CD4-positive, alpha-beta T cell treated with Interleukin-21 for 1 hour (primary cell): ENCODE measurements at regions not wholly inside any gene's neighbourhood (a gene's known extent, or its start where the extent isn't known, plus 50 kb on each side); places are given as distances from the start of the nearest gene placed in this dataset.

Experiments
- DNase-seq: peaks from one replicate; pipeline ENCODE4 v3.0.0-alpha.2; 2020

GRCh38 chr2:126527836-126528490, 128.0 kb upstream of the GYPC start:
- peak; percentile 75 for DNase-seq

GRCh38 chr2:126531029-126531428, 124.9 kb upstream of the GYPC start:
- no peak for DNase-seq

DNA sequence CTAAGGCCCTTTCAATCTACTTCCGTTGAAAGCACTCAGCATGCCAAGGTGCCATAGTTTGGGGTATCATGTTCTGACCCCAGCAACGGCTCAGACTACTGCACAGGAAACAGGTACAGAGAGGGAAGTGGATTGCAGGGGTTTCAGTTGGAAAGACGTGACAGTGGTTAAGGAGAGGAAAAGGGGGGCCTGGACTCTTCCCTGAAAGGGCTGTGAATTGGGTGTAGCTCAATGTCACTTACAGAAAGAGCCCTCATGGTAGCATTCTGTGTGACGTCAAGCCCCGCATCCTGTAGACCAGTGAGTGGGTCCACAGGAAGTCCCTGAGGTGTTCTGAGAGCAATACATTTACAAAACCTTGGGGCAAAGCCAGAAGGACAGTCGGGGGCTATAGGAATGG, 121.5 kb upstream of the GYPC start:
- no peak for DNase-seq

DNA sequence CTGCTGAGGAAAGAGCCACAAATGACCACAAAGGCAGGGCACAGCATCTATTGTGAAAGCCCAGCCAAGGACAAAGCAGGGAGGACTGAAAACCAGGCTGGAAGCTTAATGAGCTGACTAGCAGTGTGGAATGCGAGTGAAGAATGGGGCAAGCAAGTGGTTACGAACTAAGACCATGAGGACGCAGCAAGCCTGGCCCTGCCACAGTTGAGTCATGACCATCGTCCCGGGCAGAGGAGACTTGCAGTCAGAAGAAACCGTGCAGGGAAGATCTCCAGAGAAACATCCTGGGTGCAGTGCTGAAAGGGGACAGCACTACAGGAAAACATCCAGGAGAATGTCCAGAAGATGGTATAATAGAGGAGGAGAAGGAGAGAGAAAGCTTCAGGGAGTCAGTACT, 120.5 kb upstream of the GYPC start:
- DNase-seq: no peak

DNA sequence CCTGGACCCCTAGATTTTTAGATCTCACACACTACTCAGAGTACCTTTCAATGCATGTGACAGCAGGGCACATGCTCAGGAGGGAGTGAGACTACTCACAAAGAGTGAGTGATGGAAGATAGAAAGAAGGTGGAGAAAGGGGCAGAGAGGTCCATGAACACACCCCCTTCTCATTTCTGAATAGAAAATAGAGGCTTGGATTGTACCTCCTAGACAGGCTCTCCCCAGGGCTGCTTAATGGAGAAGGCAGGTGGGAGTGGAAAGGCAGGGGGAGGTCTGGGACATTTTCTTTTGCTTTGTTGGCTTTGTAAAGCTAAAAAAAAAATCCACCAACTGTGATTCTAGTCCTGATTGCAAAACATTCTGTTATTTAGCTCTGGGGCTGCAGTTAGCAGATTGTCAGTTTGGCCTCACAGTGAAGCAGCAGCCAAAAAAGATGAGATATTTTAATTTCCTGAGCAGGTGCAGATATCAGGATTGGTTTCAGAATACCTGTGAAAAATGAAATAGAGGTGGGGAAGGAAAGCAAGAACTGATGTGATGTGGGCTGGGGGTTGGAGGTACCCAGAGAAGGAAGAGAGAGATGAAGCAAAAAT, 119.3 kb upstream of the GYPC start:
- DNase-seq: no peak

GRCh38 chr2:126539101-126539500, 116.9 kb upstream of the GYPC start:
- no peak for DNase-seq

DNA sequence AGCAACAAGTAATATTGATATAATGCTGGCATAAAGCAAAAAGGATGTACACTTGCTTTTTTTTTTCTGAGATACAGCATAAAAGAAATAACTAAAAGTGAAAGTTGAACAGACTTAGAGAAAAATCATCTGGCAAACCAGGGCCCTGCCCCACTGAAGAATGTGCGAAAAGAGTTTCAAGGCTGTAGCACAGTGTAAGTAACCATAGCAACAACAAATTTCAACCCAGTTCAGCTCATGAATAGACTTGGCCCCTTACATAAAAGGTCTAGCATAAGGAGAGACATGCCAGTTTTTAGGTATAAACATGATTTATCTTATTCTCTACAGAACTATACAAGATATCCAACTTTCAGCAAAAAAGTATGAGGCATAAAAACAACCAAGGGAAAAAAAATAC, 113.7 kb upstream of the GYPC start:
- DNase-seq: no peak

DNA sequence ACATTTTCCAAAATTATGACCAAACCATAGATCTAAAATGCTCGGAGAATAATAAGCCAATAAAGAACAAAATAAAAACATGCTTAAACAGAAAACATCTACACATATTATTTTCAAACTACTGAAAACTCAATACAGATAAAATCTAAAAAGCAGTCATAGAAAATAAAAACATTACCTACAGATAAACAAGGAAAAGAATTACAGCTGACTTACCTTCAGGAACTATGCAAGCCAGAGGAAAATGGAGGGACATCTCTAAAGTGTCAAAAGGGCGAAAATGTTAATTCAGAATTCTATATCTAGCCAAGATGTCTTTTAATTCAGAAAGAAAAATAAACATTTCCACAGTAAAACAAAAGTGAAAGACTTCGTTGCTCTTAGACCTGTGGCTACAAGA, 112.9 kb upstream of the GYPC start:
- DNase-seq: no peak

DNA sequence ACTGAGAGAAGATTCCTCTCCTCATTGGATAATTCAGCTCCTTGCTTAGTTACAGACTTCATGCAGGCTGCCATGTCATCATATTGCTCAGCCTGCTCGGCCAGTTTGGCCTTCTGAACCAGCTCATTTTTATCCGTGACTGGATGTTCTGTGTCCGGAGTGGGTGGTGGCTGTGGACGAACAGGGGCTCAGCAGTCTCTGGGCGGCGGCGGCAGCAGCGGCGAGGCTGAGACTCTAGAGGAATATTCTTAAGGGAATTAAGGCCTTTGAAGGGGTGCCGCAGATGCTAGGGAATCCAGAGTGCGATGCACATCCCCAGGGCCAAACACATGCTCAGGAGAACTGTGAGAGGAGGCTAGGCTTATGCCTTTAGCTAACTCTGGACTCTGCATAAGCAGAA, 97.9 kb upstream of the GYPC start:
- DNase-seq: no peak

DNA sequence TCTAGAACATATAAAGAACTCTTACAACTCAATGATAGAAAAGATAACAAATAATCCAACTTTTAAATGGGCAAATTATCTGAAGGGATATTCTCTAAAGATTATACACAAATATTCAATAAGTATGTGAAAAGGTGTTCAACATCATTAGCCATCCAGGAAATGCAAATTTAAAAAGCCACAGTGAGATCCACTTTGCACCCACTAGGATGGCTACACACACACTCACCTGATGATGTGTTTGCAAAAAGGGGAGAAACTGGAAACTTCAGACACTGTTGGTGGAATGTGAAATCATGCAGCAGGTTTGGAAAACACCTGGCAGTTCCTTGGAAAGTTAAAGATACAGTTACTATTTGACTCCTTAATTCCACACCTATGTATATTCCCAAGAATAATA, 87.2 kb upstream of the GYPC start:
- no peak for DNase-seq

DNA sequence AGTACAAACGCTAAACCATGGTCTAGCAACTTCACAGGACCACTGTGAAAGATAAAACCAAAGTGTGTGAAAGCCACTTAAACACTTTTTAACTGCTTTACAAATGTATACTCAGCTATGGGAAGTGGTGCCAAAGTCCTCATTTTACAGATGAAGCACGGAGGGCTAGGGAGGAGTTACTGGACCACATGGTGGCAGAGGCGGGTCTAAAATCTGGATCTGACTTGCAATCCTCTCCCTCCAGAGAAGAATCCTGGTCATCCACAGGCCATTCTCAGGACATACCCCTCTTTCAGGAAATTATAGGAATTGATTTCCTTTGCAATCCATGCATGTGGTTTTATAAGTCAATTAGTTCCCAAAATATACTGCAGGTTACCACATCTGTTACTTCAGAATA, 84.6 kb upstream of the GYPC start:
- no peak for DNase-seq

GRCh38 chr2:126575631-126576030, 80.3 kb upstream of the GYPC start:
- DNase-seq: no peak

DNA sequence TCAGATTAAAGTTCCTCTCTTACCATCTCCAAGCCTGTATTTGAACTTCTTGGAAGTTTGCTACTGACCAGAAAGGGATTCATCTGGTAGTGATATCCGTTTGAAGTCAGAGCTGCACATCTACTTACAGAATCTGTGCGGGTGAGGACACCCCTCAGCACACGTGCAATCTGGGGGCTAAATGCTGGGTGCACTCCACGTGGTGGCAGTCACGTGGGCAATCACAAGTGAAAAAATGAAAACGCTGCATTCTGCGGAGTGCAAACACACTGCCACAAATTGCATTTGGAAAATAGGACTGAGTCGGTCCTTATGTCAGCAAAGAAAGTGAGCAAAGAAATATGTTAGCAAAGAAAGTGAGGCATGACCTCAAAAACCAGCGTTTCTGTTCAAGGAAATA, 76.1 kb upstream of the GYPC start:
- no peak for DNase-seq

- DNase-seq: no peak
Measured at GRCh38 chr2:126586317-126586716, 69.6 kb upstream of the GYPC start.

- DNase-seq: no peak
Measured at GRCh38 chr2:126599062-126599461, 56.9 kb upstream of the GYPC start.

DNA sequence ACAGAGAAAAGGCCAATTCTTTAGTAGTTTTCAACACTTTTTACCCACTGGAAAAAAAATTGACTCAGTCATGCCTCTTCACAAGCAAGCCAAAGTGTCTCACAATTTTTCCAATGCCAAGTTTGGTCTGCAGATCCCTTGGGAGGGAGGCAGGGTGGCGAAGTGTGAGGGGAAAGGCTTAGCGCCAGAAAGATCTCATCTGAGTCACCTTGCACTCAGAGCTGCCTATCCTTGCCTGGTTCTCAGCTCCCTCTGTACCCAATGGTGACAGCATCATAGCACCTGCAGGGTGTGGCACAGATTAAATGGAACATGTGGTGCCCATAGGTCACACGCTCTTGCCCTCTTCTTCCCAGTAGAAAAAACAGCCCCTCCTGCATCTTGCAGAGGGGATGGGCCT, 55.2 kb upstream of the GYPC start:
- DNase-seq: no peak

- DNase-seq: no peak
Measured at GRCh38 chr2:126602334-126602733, 53.6 kb upstream of the GYPC start.
